ENCODE measurements at regions not wholly inside any gene's neighbourhood (a gene's known extent, or its start where the extent isn't known, plus 50 kb on each side); places are given as distances from the start of the nearest gene placed in this dataset.

DNA sequence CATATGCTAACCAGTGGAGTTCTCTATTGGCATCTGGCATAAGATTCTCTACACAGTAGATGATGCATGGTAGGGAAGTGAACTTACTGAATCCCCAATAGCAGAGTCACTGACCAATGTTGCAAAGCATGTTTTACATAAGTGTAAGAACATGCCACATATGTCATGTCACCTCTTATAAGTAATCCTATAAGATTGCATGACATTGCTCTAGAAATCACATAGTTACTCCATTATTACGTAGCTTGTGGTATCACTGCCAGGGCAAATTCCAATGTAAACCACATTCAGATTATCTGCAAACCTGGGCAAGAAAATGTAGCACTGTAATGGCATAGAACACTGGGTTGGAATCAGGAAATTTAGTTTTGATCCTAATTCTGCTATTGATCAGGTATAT is 198.2 kb upstream of the UMPS start:
- TF ChIP-seq ASH2L (IDR thresholded peaks at IDR 0.05; ENCODE audit: low read length) (no peak), EZH2 (IDR thresholded peaks at IDR 0.05; ENCODE audit: low read depth, low read length, severe bottlenecking) (no peak), NRF1 (IDR thresholded peaks at IDR 0.05; ENCODE audit: low read depth, low read length) (no peak), RAD21 (IDR thresholded peaks at IDR 0.05 in 1 of 2, conservative IDR thresholded peaks at IDR 0.05 in 1 of 2; ENCODE audit: low read depth in 2 of 2, low read length in 2 of 2) (no peak)
- TF ChIP-seq, protein P1, sequence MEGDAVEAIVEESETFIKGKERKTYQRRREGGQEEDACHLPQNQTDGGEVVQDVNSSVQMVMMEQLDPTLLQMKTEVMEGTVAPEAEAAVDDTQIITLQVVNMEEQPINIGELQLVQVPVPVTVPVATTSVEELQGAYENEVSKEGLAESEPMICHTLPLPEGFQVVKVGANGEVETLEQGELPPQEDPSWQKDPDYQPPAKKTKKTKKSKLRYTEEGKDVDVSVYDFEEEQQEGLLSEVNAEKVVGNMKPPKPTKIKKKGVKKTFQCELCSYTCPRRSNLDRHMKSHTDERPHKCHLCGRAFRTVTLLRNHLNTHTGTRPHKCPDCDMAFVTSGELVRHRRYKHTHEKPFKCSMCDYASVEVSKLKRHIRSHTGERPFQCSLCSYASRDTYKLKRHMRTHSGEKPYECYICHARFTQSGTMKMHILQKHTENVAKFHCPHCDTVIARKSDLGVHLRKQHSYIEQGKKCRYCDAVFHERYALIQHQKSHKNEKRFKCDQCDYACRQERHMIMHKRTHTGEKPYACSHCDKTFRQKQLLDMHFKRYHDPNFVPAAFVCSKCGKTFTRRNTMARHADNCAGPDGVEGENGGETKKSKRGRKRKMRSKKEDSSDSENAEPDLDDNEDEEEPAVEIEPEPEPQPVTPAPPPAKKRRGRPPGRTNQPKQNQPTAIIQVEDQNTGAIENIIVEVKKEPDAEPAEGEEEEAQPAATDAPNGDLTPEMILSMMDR (IDR thresholded peaks at IDR 0.05; ENCODE audit: control extremely low read depth in 1 of 3, insufficient read depth in 1 of 3, low read depth in 1 of 3, low read length in 3 of 3): no peak
